Hematopoietic multipotent progenitor cell (in vitro differentiated cells): ENCODE measurements at regions not wholly inside any gene's neighbourhood (a gene's known extent, or its start where the extent isn't known, plus 50 kb on each side); places are given as distances from the start of the nearest gene placed in this dataset.

Experiments used
- DNase-seq, 3 donors: peaks; one replicate each; pipeline ENCODE4 v3.0.0-alpha.2; 2011 to 2015; ENCODE audit warnings: low read depth in 2 of 3, low spot score in 2 of 3

DNA sequence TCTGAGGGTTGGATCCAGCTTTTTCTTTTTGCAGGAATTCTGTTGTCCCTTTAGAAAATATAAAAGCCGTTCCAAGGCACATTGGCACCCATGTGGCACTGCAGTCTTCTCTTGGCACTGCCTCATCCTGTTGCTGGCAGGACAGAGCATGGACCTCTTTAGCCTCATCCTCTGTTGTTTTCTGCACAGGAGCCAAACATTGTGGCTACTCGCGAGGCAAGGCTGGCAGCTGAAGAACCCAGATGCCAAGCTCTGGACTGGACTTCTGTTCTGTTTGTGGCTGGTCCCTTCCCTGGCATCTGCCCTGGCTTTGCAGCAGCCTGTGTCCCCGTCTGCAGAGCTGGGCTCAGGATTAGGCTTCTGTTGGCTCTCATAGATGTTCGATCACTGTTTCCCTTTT, 224.7 kb upstream of the TBC1D5 start:
- DNase-seq, result no peak

DNA sequence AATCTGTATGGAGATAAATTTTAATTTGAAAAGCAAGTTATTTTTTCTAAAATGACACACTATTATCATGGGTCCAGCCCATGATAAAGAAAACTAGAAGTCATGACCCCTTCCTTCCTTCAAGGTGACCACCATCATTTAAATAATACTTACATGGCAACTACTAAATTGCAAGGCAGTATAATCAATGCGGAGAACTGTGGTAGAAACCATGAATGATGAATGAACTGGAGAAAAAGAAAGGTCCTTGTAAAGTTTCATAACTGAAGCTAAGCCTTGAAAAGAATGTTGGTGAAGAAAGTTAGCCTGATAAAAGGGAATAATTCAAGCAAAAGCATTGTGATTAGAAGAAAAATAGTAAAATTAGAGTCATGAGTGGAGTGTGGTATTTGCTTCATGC, 222.9 kb upstream of the TBC1D5 start:
- no peak for DNase-seq

DNA sequence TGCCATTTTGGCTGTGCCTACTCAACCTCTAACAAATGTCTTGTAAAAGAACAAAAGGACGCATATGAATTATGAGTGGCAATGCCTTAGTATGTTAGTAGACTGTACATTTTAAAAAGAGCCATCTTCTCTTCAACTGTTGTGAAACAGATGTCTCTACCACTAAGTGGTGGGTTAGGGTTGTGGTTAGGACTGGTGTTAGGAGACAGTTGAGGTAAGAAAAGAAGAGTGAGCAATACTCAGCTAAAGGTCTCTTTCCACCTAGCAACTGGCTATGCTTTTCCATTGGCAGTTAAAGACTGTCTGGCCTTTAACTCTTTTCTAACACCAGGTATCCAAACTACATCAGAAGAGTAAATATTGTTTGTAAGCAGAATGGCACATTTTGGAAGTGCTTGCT, 221.7 kb upstream of the TBC1D5 start:
- peak in 1 of 3 donors; percentile 58 for DNase-seq

DNA sequence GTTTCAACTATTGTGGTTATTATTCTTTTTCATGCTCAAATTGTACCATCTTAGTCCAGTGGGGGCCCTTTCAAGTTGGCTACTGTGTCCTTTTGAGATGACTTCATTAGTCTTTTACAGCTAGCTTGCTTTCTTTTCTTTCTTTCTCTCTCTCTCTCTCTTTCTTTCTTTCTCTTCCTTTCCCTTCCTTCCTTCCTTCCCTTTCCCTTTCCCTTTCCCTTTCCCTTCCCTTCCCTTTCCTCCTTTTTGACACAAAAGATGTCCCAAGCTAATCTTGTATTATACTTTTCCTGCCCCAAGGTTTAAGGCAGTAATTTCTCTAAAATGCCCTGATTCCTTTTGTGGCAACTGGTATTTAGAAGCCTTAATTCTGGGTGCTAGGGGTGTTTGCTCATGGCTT, 213.0 kb upstream of the TBC1D5 start:
- DNase-seq, result no peak

DNA sequence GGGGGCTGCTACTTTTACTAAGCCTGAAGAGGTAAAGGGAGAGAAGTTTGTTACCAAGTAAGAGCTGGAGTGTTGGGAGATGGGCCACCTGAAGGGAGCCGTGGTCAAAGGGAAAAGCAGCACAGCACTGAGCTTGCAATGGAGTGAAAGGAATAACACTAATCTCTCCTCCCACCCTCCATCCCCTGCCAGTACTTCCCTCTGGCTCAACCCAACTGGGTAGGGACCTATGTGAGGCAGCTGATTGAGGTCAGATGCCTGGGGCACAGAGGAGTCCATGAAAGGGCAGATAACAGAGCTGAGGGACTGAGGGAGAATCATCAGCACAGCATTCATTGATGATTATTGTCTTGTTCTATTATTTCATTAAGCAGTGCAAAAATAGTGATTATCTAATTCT, 212.4 kb upstream of the TBC1D5 start:
- no peak for DNase-seq

DNA sequence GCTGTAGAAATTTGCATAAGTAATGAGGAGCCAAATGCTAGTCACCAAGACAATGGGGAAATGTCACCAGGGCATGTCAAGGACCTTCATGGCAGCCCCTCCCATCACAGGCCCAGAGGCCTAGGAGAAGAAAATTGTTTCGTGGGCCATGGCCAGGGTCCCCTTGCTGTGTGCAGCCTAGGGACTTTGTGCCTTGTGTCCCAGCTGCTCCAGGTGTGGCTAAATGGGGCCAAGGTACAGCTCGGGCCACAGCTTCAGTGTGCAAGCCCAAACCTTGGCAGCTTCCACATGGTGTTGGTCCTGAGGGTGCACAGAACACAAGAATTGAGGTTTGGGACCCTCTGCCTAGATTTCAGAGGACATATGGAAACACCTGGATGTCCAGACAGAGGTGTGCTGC, 208.8 kb upstream of the TBC1D5 start:
- DNase-seq, result no peak

DNA sequence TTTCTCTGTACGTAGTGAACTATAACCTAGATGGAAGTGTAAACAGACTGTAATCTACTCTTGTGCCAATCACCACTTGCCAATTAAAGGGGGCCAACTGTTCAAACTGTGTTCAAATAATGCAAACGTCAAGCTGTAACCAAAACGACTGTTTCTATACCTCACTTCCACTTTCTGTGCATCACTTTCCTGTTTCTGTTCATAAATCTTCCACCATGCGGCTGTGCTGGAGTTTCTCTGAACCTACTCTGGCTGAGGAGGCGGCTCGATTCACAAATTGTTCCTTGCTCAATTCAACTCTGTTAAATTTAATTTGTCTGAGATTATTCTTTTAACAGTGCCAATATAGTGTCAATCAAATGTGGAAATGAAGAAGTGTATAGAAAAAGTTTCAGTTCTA, 206.7 kb upstream of the TBC1D5 start:
- DNase-seq, result peak in 2 of 3 donors; percentile 40 to 64

DNA sequence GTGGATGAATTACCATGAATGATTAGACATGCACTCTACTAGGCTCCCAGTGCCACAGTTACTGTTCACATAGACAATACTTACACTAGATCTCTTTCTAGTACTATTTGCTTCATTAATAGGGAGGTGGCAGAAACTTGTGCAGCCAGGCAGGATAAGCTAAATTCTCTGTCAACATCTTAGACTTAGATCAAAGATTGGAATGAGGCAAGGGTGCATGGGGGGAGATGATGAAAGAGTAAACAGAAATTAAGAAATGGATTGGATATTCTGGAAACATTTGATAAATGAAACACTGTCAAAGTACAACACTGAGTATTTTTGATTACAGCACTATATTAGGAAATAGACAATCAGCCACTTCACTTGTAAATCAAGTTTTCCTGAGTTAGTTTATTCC, 205.4 kb upstream of the TBC1D5 start:
- DNase-seq, result no peak

DNA sequence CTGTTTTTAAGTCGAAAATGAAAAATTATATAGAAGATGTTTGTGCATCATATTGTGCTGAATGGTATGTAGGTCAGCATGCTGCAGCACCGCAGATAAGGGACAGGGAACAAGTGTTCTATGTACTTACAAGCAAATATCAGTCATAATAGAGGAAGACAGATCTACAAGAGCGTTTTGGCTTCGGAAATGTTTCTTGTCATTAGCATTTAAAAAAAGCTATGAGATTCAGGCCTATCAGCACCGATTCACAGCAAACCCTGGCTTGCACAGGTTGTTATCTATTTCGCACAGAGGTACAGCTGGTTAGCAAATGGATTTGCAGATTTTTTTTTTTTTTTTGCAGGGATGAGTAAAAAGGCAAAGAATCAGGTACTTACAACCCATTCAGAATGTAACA, 204.2 kb upstream of the TBC1D5 start:
- DNase-seq, result peak in 2 of 3 donors; percentile 49 to 72

DNA sequence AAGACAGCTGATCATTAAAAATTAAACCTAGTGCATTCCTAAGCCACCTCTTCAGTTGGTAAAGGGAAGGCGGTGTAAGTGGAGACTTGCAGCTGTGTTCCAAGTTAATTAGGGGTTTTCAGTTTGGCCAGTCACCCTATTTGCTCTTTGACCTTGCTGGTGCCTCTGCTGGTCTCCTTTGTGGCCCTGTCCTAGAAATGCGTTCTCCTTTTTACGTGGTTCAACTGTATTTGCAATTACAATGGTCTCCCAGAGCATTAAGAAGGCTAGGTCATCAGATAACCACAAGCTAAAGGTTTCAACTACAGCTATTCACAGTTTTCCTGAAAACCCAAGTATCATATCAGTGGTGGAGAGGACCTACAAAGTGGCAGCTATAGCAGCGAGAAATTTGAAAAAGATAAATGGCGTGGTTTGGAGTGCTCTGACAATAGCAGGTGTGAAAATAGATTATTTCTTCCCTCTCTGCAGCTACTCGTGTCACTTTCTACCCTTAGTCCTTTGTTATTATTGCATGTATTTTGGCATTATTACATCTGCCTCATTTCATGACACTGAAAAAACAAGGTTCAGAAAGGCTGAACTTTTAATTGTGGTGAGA, 203.5 kb upstream of the TBC1D5 start:
- DNase-seq, result peak in 1 of 3 donors; percentile 51

DNA sequence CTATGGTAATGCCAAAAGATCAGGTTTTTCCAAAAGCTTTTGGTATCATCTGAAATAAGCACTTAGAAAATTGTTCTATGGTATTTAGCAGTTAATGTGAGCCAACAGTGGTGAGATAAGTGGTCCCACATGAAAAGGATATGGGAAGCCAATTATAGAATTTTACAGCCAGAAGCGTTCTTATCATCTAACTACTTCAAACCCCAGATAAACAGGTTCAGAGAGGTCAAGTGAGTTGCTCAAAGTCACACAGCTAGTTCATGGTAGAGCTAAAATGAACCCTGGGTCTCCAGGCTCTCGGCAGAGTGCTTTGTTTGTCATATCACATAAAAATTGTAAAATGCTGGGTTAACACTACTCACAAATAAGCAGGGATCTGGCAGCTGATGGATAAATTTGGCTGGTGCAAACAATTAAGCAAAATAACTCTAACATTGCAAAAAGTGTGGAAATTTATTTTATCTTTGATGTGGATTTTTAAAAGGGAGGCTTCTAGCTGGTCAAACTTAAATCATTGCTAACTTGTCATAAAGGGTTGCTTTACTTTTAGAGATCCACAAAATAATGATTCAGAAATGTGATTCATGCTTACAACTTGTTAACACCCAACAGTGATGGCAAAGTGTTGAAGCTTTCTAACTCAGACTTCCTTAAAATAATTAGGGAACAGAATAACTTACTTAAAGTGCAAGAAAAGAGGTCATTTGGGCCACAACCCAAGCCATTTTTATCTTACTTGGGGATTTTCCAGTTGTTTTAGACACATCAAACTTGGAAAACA, 202.8 kb upstream of the TBC1D5 start:
- DNase-seq, result peak in 1 of 3 donors; percentile 23

DNA sequence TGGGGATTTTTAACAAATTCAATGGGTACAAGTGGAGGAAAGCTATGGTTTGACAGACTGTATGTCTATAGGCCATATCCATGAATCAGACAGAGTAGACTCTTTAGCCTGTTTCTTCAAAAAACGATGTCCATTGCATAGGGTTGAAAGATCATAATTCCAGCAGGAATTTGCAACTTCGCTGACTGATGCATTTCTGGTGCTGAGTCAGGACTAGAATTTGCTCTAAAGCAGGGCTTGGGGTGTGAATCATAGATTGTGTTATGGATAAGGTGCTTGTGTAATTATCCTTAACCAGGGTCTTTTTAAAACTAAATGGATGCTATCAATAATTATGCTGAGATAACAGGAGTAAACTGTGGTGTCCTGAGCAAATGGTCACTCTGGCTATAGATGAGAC, 200.4 kb upstream of the TBC1D5 start:
- DNase-seq, result no peak

DNA sequence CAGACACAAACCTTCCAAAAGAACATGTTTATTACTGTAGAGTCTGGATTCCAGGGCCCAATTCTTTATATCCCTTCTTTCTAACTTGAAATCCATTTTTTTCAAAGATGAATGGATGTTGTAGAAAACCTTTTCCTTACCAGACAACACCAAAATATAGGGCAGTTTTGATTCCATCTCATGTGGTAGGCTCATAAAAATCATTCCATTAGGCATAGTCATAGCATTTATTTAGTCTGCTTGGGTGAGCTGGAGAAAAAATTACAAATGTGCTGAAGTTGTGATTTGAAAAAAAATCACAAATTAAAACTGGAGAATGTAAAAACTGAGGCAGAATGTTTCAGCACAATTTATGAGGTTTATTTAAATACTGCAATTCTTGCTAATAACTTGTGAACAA, 199.3 kb upstream of the TBC1D5 start:
- DNase-seq, result no peak

DNA sequence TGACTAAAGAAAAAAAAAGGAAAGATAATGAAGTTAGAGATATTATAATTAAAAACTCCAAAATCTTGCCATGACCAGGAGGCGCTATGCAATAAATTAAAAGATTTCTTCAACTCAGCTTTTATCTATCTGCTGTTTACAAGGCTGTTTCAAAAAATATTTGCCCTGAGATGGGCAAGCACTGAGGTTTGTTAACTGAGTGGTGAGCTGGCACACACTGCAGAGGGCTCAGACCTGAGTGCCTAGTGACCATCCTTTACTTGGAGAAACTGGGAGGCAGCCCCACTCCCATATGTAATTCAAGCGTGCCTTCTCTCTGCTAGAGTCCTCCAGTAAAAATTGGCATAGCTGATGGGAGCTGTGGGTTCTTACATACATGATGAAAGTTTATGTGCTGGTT, 198.7 kb upstream of the TBC1D5 start:
- DNase-seq, result no peak

DNA sequence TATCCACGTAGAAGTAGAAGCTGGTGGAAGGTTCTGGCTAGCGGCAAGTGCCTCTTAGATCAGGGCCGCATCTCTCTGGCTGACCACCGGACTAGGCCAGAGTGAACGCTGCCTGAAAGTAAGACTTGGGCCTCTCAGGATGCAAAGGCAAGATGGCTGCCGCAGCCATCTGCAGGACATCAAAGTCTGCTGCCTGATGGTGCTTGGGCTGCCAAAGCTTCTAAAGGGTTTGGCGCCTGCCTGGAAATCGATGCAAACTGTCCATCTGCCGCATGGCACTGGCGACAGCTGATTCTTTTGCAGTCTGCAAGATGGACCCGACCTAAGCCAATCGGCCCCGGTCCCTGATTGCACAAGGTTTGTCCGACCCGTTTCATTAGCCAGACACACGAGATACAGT, 196.7 kb upstream of the TBC1D5 start:
- DNase-seq, result no peak

DNA sequence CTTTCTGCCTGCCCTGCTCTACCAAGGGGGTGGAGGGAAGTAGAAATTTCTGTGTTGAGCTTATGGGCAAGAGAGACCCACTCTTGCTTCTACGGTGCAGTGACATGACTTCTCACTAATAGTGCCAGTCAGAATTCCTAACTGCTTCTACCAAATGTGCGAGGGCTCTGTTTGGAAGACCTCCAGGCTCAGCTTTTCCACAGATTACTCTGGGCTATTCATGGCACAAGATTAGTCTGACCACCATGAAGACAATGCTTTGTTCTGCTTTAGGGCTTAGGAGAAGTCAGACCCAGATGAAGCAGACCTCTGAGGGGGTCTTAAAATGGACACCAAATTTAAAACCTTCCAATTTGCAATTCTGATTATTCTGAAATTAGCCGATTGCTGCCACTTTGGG, 195.9 kb upstream of the TBC1D5 start:
- DNase-seq, result no peak

DNA sequence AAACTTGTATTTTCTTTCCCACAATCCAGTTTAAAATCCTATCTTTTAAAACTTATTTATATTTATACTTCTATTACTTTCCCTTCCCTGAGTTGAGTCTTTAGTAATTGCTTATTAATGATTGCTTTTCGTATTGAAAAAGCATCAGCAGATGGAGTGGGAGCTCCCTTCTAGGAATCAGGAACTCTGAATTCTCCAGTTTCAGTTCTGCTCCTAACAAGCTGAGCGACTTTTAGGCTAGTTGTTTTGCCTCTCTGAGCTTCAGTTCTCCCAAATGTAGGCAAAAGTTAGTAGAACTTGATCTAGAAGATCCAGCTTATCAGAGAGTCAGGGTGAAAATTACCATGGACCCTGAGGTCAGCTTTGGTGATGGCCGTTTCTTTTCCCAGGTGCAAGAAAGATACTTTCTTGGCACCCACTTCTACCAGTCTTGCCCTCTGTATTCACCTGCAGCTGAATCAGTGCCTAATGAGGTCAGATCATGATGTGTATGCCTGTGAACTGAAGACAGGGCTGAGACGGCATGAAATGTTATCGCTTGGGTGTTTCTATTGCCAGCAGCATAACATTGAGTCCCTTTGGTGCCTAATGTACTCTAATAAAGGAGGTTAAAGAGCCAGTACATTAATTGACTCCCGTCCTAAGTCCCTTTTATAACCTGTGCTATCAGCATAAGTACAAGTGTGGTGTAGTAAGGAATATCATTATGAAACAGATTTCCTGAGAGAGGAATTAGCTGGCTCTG, 194.5 kb upstream of the TBC1D5 start:
- no peak for DNase-seq

DNA sequence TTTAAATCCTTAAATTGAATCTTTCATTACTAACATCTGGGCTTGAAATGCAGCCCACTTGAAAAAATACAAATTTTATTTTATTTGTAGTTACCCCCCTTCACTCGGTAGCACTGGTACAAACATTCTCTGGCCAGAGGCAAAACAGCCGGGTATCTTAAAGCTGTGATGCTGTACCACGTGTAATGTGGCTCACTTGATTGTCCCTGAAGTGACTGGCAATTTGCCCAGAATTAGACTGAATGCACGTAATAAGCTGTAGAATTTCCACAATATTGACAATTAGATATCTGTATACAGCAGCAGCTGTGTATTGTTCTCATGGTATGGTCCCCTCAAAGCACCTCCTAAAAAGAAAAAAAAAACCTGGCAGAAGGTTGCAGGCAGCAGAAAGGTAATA, 192.8 kb upstream of the TBC1D5 start:
- DNase-seq, result no peak

DNA sequence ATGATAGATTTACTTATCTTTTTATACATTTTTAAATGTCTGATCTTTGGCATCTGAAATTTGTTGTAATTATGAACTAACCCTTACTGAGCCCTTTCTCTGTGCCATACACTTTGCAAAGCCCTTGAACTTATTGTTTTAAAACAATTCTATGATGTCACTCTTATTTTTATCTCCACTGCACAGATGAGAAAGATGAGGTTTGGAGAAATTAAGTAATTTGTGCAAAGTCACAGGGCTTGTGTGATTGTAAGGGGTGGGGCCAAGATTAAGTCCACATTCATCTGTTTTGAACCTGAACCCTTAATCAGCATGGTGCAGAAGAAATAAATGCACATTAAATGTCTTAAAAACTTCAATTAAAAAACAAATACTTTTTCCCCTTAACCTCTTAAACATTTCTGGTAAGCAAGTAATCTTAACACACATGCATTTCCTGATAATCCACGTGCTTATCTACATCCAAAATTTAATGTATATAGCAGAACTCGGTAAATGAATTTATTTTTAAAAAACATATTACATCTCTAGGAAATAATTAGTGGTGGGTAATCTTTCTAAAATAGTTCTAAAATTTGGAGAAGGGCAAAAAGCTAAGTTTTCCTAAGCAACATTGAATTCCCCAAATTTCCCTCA, 189.8 kb upstream of the TBC1D5 start:
- peak in 1 of 3 donors; percentile 38 for DNase-seq

DNA sequence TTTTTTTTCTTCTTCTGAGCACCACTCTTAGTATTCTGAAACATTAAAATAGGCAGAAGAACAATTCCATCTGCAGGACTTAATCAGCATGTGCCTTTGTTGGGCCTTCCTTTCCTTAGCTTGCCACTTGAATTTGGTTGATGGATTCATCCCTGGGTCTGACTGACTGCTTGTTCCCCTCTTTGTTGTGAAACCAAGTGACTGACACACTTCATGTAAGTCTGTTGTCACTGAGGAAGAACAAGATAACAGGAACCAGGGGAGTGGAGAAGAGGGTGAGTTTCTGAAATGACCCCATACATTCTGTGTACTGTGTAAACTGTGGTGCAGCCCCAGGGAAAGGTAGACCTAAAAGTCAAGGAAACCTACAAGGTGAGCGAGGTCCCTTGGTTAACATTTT, 188.7 kb upstream of the TBC1D5 start:
- DNase-seq, result no peak

DNA sequence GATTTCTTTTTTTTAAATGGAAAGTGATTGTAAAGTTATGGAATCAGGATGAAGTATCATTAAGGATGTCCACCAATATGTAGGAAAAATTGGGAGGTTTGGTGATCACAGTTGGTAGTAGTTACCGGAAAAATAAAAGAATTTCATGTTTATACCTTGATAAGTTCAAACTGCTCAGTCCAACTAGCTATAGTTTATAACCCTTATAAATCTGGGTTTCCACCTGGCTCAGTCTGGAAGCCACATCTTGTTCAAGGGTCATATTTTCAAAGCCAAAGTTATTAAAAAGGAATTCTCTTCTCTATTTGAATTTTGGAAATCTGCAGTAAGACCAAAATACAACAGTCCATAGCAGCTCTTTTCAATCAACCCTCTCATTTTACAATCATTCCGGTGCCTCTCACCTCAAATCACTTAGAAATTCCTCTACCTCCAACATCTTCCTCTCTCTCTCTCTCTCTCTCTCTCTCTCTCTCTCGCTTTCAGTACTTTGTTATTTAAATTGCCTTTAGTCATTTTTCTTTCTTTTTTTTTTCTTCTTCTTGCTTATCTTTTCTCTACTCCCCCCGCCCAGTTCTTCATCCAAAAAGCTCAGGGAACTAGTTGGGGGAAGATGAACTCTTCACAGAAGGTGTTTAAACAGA, 186.2 kb upstream of the TBC1D5 start:
- no peak for DNase-seq
